ENCODE measurements at regions not wholly inside any gene's neighbourhood (a gene's known extent, or its start where the extent isn't known, plus 50 kb on each side); places are given as distances from the start of the nearest gene placed in this dataset.

GRCh38 chr2:107742460-107743027 lies 84.1 kb upstream of the RGPD4 start (continued):
- no peak for TF ChIP-seq ZNF511 (CRISPR knock-in tag; IDR thresholded peaks at IDR 0.05)
- TF ChIP-seq SPI1 (IDR thresholded peaks at IDR 0.05; ENCODE audit: borderline replicate concordance, low read depth, low read length) = no peak
- peak; percentile 37; the same call in 1 of the 2 replicates for TF ChIP-seq STAT5A (IDR thresholded peaks at IDR 0.05; ENCODE audit: borderline replicate concordance, low read length)
- no peak for TF ChIP-seq FOXA3 (CRISPR knock-in tag; conservative IDR thresholded peaks at IDR 0.05 in 1 of 2, IDR thresholded peaks at IDR 0.05 in 1 of 2)
- TF ChIP-seq ZNF354B (CRISPR knock-in tag; IDR thresholded peaks at IDR 0.05) = no peak
- no peak for TF ChIP-seq TAF15 (IDR thresholded peaks at IDR 0.05; ENCODE audit: low read depth, low read length)
- no peak for TF ChIP-seq NFE2 (IDR thresholded peaks at IDR 0.05; ENCODE audit: low read depth)
- TF ChIP-seq ERF (CRISPR knock-in tag; IDR thresholded peaks at IDR 0.05) = no peak
- TF ChIP-seq HDAC8 (tag; IDR thresholded peaks at IDR 0.05) = no peak
- TF ChIP-seq TOE1 (IDR thresholded peaks at IDR 0.05; ENCODE audit: borderline replicate concordance) = no peak
- TF ChIP-seq TOE1 (CRISPR knock-in tag; IDR thresholded peaks at IDR 0.05; ENCODE audit: borderline replicate concordance, low read depth) = no peak
- peak; percentile 60 for TF ChIP-seq TCF3 (CRISPR knock-in tag; IDR thresholded peaks at IDR 0.05)
- TF ChIP-seq TAF1 (IDR thresholded peaks at IDR 0.05; ENCODE audit: control insufficient read depth, extremely low read depth, insufficient read depth, low read length, severe bottlenecking) = peak; percentile 21
- TF ChIP-seq, protein P1, sequence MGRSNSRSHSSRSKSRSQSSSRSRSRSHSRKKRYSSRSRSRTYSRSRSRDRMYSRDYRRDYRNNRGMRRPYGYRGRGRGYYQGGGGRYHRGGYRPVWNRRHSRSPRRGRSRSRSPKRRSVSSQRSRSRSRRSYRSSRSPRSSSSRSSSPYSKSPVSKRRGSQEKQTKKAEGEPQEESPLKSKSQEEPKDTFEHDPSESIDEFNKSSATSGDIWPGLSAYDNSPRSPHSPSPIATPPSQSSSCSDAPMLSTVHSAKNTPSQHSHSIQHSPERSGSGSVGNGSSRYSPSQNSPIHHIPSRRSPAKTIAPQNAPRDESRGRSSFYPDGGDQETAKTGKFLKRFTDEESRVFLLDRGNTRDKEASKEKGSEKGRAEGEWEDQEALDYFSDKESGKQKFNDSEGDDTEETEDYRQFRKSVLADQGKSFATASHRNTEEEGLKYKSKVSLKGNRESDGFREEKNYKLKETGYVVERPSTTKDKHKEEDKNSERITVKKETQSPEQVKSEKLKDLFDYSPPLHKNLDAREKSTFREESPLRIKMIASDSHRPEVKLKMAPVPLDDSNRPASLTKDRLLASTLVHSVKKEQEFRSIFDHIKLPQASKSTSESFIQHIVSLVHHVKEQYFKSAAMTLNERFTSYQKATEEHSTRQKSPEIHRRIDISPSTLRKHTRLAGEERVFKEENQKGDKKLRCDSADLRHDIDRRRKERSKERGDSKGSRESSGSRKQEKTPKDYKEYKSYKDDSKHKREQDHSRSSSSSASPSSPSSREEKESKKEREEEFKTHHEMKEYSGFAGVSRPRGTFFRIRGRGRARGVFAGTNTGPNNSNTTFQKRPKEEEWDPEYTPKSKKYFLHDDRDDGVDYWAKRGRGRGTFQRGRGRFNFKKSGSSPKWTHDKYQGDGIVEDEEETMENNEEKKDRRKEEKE (IDR thresholded peaks at IDR 0.05; ENCODE audit: borderline replicate concordance in 1 of 2, control insufficient read depth in 1 of 2, low read depth in 2 of 2, low read length in 1 of 2) = peak in 1 of 2 experiments; percentile 83; a peak in 1 of 4 replicates
- TF ChIP-seq, protein P2, sequence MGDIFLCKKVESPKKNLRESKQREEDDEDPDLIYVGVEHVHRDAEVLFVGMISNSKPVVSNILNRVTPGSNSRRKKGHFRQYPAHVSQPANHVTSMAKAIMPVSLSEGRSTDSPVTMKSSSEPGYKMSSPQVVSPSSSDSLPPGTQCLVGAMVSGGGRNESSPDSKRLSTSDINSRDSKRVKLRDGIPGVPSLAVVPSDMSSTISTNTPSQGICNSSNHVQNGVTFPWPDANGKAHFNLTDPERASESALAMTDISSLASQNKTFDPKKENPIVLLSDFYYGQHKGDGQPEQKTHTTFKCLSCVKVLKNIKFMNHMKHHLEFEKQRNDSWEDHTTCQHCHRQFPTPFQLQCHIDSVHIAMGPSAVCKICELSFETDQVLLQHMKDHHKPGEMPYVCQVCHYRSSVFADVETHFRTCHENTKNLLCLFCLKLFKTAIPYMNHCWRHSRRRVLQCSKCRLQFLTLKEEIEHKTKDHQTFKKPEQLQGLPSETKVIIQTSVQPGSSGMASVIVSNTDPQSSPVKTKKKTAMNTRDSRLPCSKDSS (IDR thresholded peaks at IDR 0.05; ENCODE audit: low read depth, partially characterized antibody) = no peak
- peak; percentile 76 for TF ChIP-seq CBFA2T2 (conservative IDR thresholded peaks at IDR 0.05)
- TF ChIP-seq ZNF830 (CRISPR knock-in tag; IDR thresholded peaks at IDR 0.05) = no peak
- no peak for TF ChIP-seq PTBP1 (IDR thresholded peaks at IDR 0.05; ENCODE audit: low read depth, low read length)
- TF ChIP-seq ZNF316 (IDR thresholded peaks at IDR 0.05) = no peak
- no peak for TF ChIP-seq SUPT5H (IDR thresholded peaks at IDR 0.05)
- TF ChIP-seq ZNF24 (IDR thresholded peaks at IDR 0.05) = no peak
- TF ChIP-seq ZNF785 (CRISPR knock-in tag; IDR thresholded peaks at IDR 0.05) = no peak
- no peak for TF ChIP-seq SAFB (IDR thresholded peaks at IDR 0.05; ENCODE audit: borderline replicate concordance, low read depth, low read length)
- no peak for TF ChIP-seq SREBF1 (IDR thresholded peaks at IDR 0.05; ENCODE audit: borderline replicate concordance, low read depth, low read length)
- no peak for TF ChIP-seq CBX1 (IDR thresholded peaks at IDR 0.05; ENCODE audit: low read depth)

All from K562 (cell line).